ENCODE measurements at regions not wholly inside any gene's neighbourhood (a gene's known extent, or its start where the extent isn't known, plus 50 kb on each side); places are given as distances from the start of the nearest gene placed in this dataset.

DNA sequence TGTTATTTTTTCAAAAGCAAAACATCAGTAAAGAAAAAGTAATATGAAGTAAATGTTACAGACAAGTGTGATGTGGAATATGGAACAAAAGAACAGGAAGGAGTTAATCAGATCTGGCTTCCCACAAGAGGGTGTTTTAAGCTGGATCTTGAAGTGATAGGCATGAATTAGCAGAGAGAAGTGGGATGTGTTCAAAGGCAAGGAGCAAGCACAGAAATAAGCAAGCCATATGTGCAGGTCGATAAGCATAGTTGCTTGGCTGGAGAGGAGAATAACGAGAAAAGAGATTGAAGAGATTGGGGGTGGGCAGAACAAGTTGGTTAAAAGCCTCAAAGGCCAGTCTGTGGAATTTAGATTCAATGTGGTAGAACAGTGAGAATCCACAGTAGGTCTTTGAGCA is 60.9 kb upstream of the PRPS1 start:
- TF ChIP-seq EZH2 (IDR thresholded peaks at IDR 0.05; ENCODE audit: low read depth, low read length, severe bottlenecking), result no peak
- no peak for TF ChIP-seq RFX5 (IDR thresholded peaks at IDR 0.05; ENCODE audit: borderline replicate concordance, low read depth, low read length)
- TF ChIP-seq ZNF274 (IDR thresholded peaks at IDR 0.05; ENCODE audit: borderline replicate concordance, extremely low read depth, low read length), result no peak
- TF ChIP-seq CREB1 (IDR thresholded peaks at IDR 0.05), result no peak
- no peak for TF ChIP-seq HDAC2 (IDR thresholded peaks at IDR 0.05; ENCODE audit: borderline replicate concordance in 1 of 2, low read depth in 2 of 2, low read length in 2 of 2)
- no peak for TF ChIP-seq CTCF (IDR thresholded peaks at IDR 0.05; ENCODE audit: control extremely low read depth in 1 of 3, insufficient read depth in 1 of 3, low read depth in 1 of 3, low read length in 3 of 3)
- no peak for TF ChIP-seq GTF2F1 (IDR thresholded peaks at IDR 0.05; ENCODE audit: borderline replicate concordance, low read depth, low read length)
- no peak for TF ChIP-seq POLR2A (IDR thresholded peaks at IDR 0.05; ENCODE audit: control extremely low read depth in 1 of 2, low read depth in 2 of 2, low read length in 2 of 2)

Data from H1 (cell line).